Mucosa of descending colon (tissue), 3 donors: ENCODE measurements at regions not wholly inside any gene's neighbourhood (a gene's known extent, or its start where the extent isn't known, plus 50 kb on each side); places are given as distances from the start of the nearest gene placed in this dataset.
"Not testable (repeated sequence)": the region's sequence is repeated elsewhere in the genome, so short reads cannot be mapped to it uniquely, and the experiment has no call there.

Experiments used
- ATAC-seq: fragments of 200-7000 bp; cut with Tn5 transposase; one replicate; pipeline ENCODE4 v1.9.1; 2020; ENCODE audit warnings: mild to moderate bottlenecking, moderate library complexity
- DNase-seq, 3 donors: peaks; one replicate each; pipeline ENCODE4 v3.0.0-alpha.2; 2020
- H3K36me3 ChIP-seq: fragments of 200-600 bp; one replicate; pipeline ENCODE4 v1.8.0; 2021; ENCODE audit warnings: low read depth, mild to moderate bottlenecking
- H3K4me1 ChIP-seq: fragments of 200-600 bp; one replicate; pipeline ENCODE4 v1.8.0; 2021; ENCODE audit warnings: low read depth, mild to moderate bottlenecking
- H3K4me3 ChIP-seq: fragments of 200-600 bp; one replicate; pipeline ENCODE4 v1.8.0; 2021; ENCODE audit warnings: mild to moderate bottlenecking
- H3K9me3 ChIP-seq: fragments of 200-600 bp; one replicate; pipeline ENCODE4 v1.8.0; 2021; ENCODE audit warnings: mild to moderate bottlenecking
- intact Hi-C, 2 donors: fragments of 100-400 bp; cut with DNase I in 1 of 2; cut with micrococcal nuclease in 1 of 2; formaldehyde crosslinking; loops; one replicate each; pipeline versions ENCODE4 v1.11.0 to v1.11.1; 2022; cut with DNase I, micrococcal nuclease
- TF ChIP-seq, protein P1 (sequence below): fragments of 200-600 bp; IDR thresholded peaks from one replicate; pipeline ENCODE4 v1.8.0; 2022; ENCODE audit warnings: antibody characterized with exemption, mild to moderate bottlenecking
- donor health status: DM: no; HTN: no; CAD: no; lungs with moderate emphysema.
- donor health status: DM: no; HTN: no; CAD: no.
- donor health status: DM: no; HTN: yes; CAD: no.

DNA sequence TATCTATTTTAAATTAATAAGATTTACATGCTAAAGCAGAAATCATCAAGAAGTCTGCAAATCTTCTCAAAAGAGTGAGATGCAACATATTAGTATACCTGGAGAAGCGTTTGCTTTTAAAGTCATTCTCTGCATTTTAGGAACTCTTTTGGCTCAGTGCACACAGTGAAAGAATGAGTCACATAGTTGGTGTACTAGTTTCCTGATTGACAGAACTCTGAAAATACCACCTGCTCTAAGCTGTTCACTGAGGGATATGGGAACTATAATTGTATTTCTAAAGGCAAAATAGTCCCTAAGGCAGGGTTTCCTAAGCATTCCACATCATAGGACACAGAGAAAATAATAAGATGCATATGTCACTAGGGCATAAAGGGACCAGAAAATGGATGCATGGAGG lies 838.5 kb downstream of the DIPK2A start:
- H3K4me1 ChIP-seq: no peaks in the 10 kb centered on the region
- no peaks in the 10 kb centered on the region for H3K9me3 ChIP-seq
- ATAC-seq (no peak), DNase-seq (no peak)
- H3K36me3 ChIP-seq: no peaks in the 10 kb centered on the region
- intact Hi-C loops: no loop called here
- TF ChIP-seq, protein P1, sequence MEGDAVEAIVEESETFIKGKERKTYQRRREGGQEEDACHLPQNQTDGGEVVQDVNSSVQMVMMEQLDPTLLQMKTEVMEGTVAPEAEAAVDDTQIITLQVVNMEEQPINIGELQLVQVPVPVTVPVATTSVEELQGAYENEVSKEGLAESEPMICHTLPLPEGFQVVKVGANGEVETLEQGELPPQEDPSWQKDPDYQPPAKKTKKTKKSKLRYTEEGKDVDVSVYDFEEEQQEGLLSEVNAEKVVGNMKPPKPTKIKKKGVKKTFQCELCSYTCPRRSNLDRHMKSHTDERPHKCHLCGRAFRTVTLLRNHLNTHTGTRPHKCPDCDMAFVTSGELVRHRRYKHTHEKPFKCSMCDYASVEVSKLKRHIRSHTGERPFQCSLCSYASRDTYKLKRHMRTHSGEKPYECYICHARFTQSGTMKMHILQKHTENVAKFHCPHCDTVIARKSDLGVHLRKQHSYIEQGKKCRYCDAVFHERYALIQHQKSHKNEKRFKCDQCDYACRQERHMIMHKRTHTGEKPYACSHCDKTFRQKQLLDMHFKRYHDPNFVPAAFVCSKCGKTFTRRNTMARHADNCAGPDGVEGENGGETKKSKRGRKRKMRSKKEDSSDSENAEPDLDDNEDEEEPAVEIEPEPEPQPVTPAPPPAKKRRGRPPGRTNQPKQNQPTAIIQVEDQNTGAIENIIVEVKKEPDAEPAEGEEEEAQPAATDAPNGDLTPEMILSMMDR: no peak
- no peak overlapping the region for H3K4me3 ChIP-seq

DNA sequence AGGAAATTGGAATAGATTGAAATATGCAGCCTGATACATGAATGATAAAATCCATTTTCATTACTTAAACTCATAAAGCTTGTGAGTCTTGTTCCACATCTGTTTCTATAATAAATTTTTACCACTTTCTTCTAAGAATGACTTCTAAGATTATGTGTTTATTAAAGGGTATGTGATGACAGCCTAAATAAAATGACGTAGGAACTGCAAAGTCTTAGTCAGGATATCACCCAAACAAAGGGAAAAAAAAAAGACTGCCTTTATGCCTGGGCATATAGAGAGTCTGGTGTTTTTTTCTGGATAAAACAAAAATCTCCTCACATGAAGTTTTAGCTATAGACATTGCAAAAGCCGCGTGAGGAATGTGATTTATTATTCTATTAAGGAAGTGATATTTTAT lies 844.0 kb downstream of the DIPK2A start:
- ATAC-seq (no peak), DNase-seq (no peak)
- H3K4me3 ChIP-seq: no peak overlapping the region
- intact Hi-C loops: no loop called here
- TF ChIP-seq, protein P1: no peak
- H3K9me3 ChIP-seq: no peaks in the 10 kb centered on the region
- H3K4me1 ChIP-seq: no peaks in the 10 kb centered on the region
- H3K36me3 ChIP-seq: no peaks in the 10 kb centered on the region

DNA sequence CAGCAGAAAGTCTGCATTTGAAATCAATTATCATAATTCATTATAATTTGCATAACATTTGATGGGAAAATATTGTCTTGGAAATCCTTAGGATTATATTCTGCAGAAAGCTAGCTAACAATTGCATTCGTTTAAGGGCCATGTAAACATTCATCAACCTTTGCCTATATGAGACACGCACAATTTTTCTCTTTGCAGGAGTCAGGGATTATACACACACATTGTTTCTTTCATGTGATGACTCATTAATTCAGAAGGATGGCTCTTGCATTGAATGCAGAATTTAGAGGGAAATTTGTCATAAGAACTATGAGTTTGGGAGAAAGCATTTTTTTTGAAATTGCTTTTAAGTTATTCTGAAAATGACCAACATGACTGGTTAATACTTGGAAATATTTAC lies 844.7 kb downstream of the DIPK2A start:
- Histone ChIP-seq H3K9me3 (no peaks in the 10 kb centered on the region), H3K36me3 (no peaks in the 10 kb centered on the region), H3K4me1 (no peaks in the 10 kb centered on the region), H3K4me3 (no peak overlapping the region)
- ATAC-seq (no peak), DNase-seq (no peak)
- TF ChIP-seq, protein P1: no peak
- intact Hi-C loops: no loop called here

DNA sequence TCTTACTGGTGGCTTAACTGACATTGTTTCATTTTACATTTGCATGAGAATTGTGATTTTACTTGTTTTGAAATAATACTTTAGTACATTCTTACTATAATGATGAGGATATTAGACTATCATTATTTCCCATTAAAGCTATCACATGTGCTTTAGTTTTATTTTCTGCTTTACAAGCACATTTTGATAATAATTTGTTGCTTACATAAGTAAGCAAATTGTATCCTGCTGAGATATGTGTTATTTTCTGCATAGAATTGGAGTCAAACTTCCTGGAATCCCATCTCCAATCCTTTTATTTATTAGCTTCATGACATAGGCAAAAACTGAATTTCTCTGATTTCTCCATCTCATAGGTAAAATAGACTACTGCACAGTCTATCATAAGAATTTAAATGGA lies 847.4 kb downstream of the DIPK2A start:
- no peak for DNase-seq
- Histone ChIP-seq H3K9me3 (no peaks in the 10 kb centered on the region), H3K4me1 (no peaks in the 10 kb centered on the region), H3K4me3 (no peak overlapping the region), H3K36me3 (no peaks in the 10 kb centered on the region)
- intact Hi-C loops: no loop called here
- ATAC-seq: no peak
- TF ChIP-seq, protein P1: no peak

DNA sequence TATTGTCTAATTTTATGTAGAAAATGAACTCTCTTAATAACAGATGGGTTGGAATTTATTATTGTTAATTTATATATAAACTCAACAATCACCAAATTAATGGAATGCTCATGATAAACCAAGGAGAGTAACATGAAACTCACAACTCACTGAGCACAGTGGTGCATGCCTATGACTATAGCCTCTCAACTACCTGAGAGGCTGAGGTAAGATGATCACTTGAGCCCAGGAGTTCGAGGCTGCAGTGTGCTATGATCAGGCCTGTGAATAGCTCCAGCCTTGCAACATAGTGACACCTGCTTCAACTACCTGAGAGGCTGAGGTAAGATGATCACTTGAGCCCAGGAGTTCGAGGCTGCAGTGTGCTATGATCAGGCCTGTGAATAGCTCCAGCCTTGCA lies 848.6 kb downstream of the DIPK2A start:
- intact Hi-C loops, DNase-seq, H3K9me3 ChIP-seq, H3K36me3 ChIP-seq, H3K4me3 ChIP-seq, ATAC-seq, H3K4me1 ChIP-seq: not testable (repeated sequence)

DNA sequence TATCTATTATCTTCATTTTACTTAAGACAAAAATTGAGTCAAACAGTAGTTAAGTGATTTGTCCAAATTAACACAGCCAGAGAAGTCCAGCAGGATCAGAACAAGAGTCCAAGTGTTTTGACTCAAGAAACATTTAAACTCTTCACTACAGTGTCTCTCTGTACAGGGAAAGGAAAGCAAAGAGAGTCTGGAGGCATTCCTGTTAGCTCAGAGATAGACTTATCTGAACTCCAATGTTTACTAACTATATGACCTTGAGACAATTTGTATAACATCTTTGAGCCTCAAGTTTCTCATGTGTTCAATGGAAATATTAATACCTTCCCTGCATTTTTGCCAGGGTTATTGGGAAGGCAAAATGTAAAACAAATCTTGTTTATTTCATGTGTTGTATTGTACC lies 849.1 kb downstream of the DIPK2A start:
- ATAC-seq: no peak
- intact Hi-C loops: no loop called here
- H3K9me3 ChIP-seq: no peaks in the 10 kb centered on the region
- no peak for DNase-seq
- H3K4me1 ChIP-seq: no peaks in the 10 kb centered on the region
- TF ChIP-seq, protein P1: no peak
- no peak overlapping the region for H3K4me3 ChIP-seq
- no peaks in the 10 kb centered on the region for H3K36me3 ChIP-seq
